WTC11 (cell line): ENCODE measurements at regions not wholly inside any gene's neighbourhood (a gene's known extent, or its start where the extent isn't known, plus 50 kb on each side); places are given as distances from the start of the nearest gene placed in this dataset.

Experiments used
- ATAC-seq: fragments of 200-7000 bp; cut with Tn5 transposase; 2 replicates; pipeline ENCODE4 v1.10.0; 2021; ENCODE audit warnings: mild to moderate bottlenecking, moderate library complexity
- CTCF ChIA-PET: fragments of 300-600 bp; sonication (Branson Sonifier 250); formaldehyde crosslinking; loops from one replicate; lab custom pipeline; 2021; ENCODE audit warnings: antibody characterized with exemption; lab: Charles Lee
- POLR2A ChIA-PET: fragments of 350-600 bp; sonication (Branson Sonifier 250); formaldehyde crosslinking; loops from one replicate; lab custom pipeline; 2021; ENCODE audit warnings: antibody characterized with exemption; lab: Charles Lee
- DNase-seq: peaks from one replicate; pipeline ENCODE4 v3.0.0; 2021; ENCODE audit warnings: low spot score
- H3K27ac Mint-ChIP-seq: 2 replicates; pipeline ENCODE4 v1.8.0; 2021; ENCODE audit warnings: mixed read lengths
- H3K27me3 Mint-ChIP-seq: 2 replicates; pipeline ENCODE4 v1.8.0; 2021; ENCODE audit warnings: low read depth, mild to moderate bottlenecking, moderate library complexity, mixed read lengths
- H3K36me3 Mint-ChIP-seq: 2 replicates; pipeline ENCODE4 v1.8.0; 2021; ENCODE audit warnings: mixed read lengths
- H3K4me1 Mint-ChIP-seq: 2 replicates; pipeline ENCODE4 v1.8.0; 2022; ENCODE audit warnings: mixed read lengths
- H3K4me3 Mint-ChIP-seq: 2 replicates; pipeline ENCODE4 v1.8.0; 2021; ENCODE audit warnings: mild to moderate bottlenecking, moderate library complexity, mixed read lengths
- H3K9me3 Mint-ChIP-seq: 2 replicates; pipeline ENCODE4 v1.8.0; 2021; ENCODE audit warnings: mixed read lengths
- ARID4B ChIP-seq: sonication (generic); formaldehyde crosslinking; IDR thresholded peaks from 2 replicates; pipeline ENCODE4 v1.8.0; 2023; ENCODE audit warnings: missing genetic modification reagents, mild to moderate bottlenecking, borderline replicate concordance
- ATF3 ChIP-seq: sonication (generic); formaldehyde crosslinking; conservative IDR thresholded peaks from 2 replicates; pipeline ENCODE4 v1.8.1; 2022; ENCODE audit warnings: mild to moderate bottlenecking, missing genetic modification reagents
- ATF6 ChIP-seq: sonication (generic); formaldehyde crosslinking; IDR thresholded peaks from 2 replicates; pipeline ENCODE4 v1.8.1; 2023; ENCODE audit warnings: mild to moderate bottlenecking, missing genetic modification reagents
- CBFB ChIP-seq: sonication (generic); formaldehyde crosslinking; IDR thresholded peaks from 2 replicates; pipeline ENCODE4 v1.8.1; 2022; ENCODE audit warnings: mild to moderate bottlenecking, low read depth, missing genetic modification reagents
- E2F5 ChIP-seq: sonication (generic); formaldehyde crosslinking; IDR thresholded peaks from 2 replicates; pipeline ENCODE4 v1.8.1; 2022; ENCODE audit warnings: mild to moderate bottlenecking, moderate library complexity, missing genetic modification reagents
- ELF4 ChIP-seq: sonication (generic); formaldehyde crosslinking; IDR thresholded peaks from 2 replicates; pipeline ENCODE4 v1.8.1; 2022; ENCODE audit warnings: low read depth, mild to moderate bottlenecking, moderate library complexity, missing genetic modification reagents
- ESRRA ChIP-seq: sonication (generic); formaldehyde crosslinking; IDR thresholded peaks from 2 replicates; pipeline ENCODE4 v1.8.1; 2022; ENCODE audit warnings: mild to moderate bottlenecking, missing genetic modification reagents, borderline replicate concordance
- IRF2 ChIP-seq: sonication (generic); formaldehyde crosslinking; IDR thresholded peaks from 2 replicates; pipeline ENCODE4 v1.8.0; 2022; ENCODE audit warnings: low read depth, missing genetic modification reagents, borderline replicate concordance
- JUN ChIP-seq: sonication (generic); formaldehyde crosslinking; IDR thresholded peaks from 2 replicates; pipeline ENCODE4 v1.8.0; 2023; ENCODE audit warnings: mild to moderate bottlenecking, missing genetic modification reagents
- MYBL2 ChIP-seq: sonication (generic); formaldehyde crosslinking; IDR thresholded peaks from 2 replicates; pipeline ENCODE4 v1.8.1; 2023; ENCODE audit warnings: mild to moderate bottlenecking, moderate library complexity, missing genetic modification reagents
- NR2C2 ChIP-seq: sonication (generic); formaldehyde crosslinking; IDR thresholded peaks from 2 replicates; pipeline ENCODE4 v1.8.0; 2022; ENCODE audit warnings: mild to moderate bottlenecking, missing genetic modification reagents
- TEAD1 ChIP-seq: sonication (generic); formaldehyde crosslinking; IDR thresholded peaks from 2 replicates; pipeline ENCODE4 v1.8.0; 2022; ENCODE audit warnings: mild to moderate bottlenecking, missing genetic modification reagents
- ZNF396 ChIP-seq: fragments of 250-450 bp; sonication (Bioruptor Pico); IDR thresholded peaks from 2 replicates; pipeline ENCODE4 v1.8.0; 2021; ENCODE audit warnings: mild to moderate bottlenecking, moderate library complexity, borderline replicate concordance
- ZNF416 ChIP-seq: fragments of 250-450 bp; sonication (Bioruptor Pico); IDR thresholded peaks from 2 replicates; pipeline ENCODE4 v1.9.0; 2021; ENCODE audit warnings: mild to moderate bottlenecking, inconsistent platforms
- ZNF512 ChIP-seq: sonication (generic); formaldehyde crosslinking; IDR thresholded peaks from 2 replicates; pipeline ENCODE4 v1.8.1; 2022; ENCODE audit warnings: missing genetic modification reagents, borderline replicate concordance
- TF ChIP-seq, protein P1 (sequence below): sonication (generic); formaldehyde crosslinking; IDR thresholded peaks from 2 replicates; pipeline ENCODE4 v1.8.0; 2022; ENCODE audit warnings: mild to moderate bottlenecking, missing genetic modification reagents
- TF ChIP-seq, protein P2 (sequence below): sonication (generic); formaldehyde crosslinking; IDR thresholded peaks from 2 replicates; pipeline ENCODE4 v1.8.0; 2023; ENCODE audit warnings: missing genetic modification reagents
- TF ChIP-seq, protein P3 (sequence below): sonication (generic); formaldehyde crosslinking; IDR thresholded peaks from 2 replicates; pipeline ENCODE4 v1.8.1; 2022; ENCODE audit warnings: low read depth, mild to moderate bottlenecking, moderate library complexity, missing genetic modification reagents, borderline replicate concordance

DNA sequence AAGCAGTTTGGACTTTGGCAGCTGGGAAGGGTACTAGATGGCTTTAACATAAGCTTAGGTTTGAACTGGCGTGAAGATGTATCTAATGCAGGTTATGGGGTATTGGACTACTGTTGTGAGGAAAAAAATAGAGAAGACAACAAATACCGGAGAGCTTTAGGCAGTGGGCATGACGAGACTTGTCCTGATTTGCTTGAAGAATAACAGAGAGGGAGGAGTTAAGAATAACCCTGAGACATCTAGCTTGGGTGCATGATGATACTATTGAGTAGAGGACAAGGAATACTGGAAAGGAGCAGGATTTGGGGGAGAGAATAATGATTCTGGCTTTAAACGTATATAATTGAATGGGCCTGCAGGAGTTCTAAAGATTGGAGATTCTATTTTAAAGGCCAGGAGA, 249.5 kb upstream of the AZI2 start:
- H3K4me3 Mint-ChIP-seq: no peak overlapping the region
- no peaks in the 10 kb centered on the region for H3K36me3 Mint-ChIP-seq
- POLR2A ChIA-PET: no interaction called here
- ATAC-seq: no peak
- CTCF ChIA-PET: interaction anchor here (1.1 kb wide), 1 partner anchor 69 kb away, joined by 4 read pairs; no protein-coding TSS in a partner anchor
- no peaks in the 10 kb centered on the region for H3K27me3 Mint-ChIP-seq
- peaks cover 6% of the 10 kb centered on the region for H3K9me3 Mint-ChIP-seq
- peaks cover 10% of the 10 kb centered on the region; the same call in 1 of the 2 replicates for H3K4me1 Mint-ChIP-seq
- H3K27ac Mint-ChIP-seq: no peak overlapping the region
- DNase-seq: no peak
- TF ChIP-seq ELF4 (no peak), MYBL2 (CRISPR knock-in tag) (no peak), TEAD1 (CRISPR knock-in tag) (no peak), ZNF396 (CRISPR knock-in tag) (no peak), E2F5 (CRISPR knock-in tag) (no peak), IRF2 (CRISPR knock-in tag) (no peak), ATF6 (CRISPR knock-in tag) (no peak), ARID4B (no peak), NR2C2 (no peak), ESRRA (CRISPR knock-in tag) (no peak), JUN (no peak)
- TF ChIP-seq, protein P1, sequence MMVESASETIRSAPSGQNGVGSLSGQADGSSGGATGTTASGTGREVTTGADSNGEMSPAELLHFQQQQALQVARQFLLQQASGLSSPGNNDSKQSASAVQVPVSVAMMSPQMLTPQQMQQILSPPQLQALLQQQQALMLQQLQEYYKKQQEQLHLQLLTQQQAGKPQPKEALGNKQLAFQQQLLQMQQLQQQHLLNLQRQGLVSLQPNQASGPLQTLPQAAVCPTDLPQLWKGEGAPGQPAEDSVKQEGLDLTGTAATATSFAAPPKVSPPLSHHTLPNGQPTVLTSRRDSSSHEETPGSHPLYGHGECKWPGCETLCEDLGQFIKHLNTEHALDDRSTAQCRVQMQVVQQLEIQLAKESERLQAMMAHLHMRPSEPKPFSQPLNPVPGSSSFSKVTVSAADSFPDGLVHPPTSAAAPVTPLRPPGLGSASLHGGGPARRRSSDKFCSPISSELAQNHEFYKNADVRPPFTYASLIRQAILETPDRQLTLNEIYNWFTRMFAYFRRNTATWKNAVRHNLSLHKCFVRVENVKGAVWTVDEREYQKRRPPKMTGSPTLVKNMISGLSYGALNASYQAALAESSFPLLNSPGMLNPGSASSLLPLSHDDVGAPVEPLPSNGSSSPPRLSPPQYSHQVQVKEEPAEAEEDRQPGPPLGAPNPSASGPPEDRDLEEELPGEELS (CRISPR knock-in tag): no peak
- TF ChIP-seq, protein P2, sequence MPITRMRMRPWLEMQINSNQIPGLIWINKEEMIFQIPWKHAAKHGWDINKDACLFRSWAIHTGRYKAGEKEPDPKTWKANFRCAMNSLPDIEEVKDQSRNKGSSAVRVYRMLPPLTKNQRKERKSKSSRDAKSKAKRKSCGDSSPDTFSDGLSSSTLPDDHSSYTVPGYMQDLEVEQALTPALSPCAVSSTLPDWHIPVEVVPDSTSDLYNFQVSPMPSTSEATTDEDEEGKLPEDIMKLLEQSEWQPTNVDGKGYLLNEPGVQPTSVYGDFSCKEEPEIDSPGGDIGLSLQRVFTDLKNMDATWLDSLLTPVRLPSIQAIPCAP (CRISPR knock-in tag): no peak
- TF ChIP-seq, protein P3, sequence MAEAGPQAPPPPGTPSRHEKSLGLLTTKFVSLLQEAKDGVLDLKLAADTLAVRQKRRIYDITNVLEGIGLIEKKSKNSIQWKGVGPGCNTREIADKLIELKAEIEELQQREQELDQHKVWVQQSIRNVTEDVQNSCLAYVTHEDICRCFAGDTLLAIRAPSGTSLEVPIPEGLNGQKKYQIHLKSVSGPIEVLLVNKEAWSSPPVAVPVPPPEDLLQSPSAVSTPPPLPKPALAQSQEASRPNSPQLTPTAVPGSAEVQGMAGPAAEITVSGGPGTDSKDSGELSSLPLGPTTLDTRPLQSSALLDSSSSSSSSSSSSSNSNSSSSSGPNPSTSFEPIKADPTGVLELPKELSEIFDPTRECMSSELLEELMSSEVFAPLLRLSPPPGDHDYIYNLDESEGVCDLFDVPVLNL (CRISPR knock-in tag): no peak

DNA sequence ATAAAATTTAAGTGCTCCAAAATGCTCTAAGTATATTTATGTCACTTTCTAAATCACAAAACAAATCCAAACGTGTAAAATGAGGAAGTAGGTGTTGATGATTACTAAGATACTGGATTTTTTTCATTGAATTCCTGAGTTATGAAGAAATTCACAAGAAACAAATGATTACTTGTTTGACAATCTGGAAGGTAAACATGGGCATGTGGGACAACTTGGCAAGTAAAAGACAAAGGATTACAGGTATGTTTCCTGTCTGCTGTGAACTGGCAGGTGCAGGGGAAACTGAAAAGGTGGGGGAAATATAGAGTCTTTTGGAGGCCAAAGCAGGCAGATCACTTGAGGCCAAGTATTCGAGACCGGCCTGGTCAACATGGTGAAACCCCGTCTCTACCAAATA, 252.7 kb upstream of the AZI2 start:
- ATAC-seq: no peak
- H3K4me1 Mint-ChIP-seq: peaks cover 31% of the 10 kb centered on the region
- ChIA-PET POLR2A (no interaction called here), CTCF (no interaction called here)
- H3K27ac Mint-ChIP-seq: no peak overlapping the region
- no peak overlapping the region for H3K4me3 Mint-ChIP-seq
- peaks cover 6% of the 10 kb centered on the region for H3K9me3 Mint-ChIP-seq
- TF ChIP-seq CBFB (CRISPR knock-in tag): no peak
- TF ChIP-seq ATF3 (CRISPR knock-in tag): no peak
- no peak for TF ChIP-seq ESRRA (CRISPR knock-in tag)
- no peak for TF ChIP-seq ZNF512
- no peak for TF ChIP-seq ZNF416 (CRISPR knock-in tag)
- no peak for DNase-seq
- no peaks in the 10 kb centered on the region for H3K27me3 Mint-ChIP-seq
- H3K36me3 Mint-ChIP-seq: no peaks in the 10 kb centered on the region
